ENCODE measurements at regions not wholly inside any gene's neighbourhood (a gene's known extent, or its start where the extent isn't known, plus 50 kb on each side); places are given as distances from the start of the nearest gene placed in this dataset.

DNA sequence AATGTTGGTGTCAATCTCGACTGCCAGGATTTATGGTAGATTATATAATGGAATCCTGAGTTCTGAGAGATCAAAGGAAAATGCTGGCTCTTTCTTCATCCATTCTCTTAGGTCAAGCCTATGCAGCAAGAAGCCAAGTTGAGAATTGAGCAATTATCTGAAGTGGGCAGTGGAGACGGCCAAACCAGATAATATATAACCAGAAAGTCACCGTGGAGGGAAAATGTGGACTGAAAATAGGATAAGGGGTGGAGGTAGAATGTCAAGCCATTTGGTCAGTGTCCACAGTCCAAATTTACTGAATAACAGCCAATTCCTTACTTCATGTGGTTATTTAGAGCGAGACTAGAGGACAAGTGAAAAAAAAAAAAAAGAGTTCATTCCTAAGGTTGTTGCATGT lies 107.8 kb upstream of the ESR1 start:
- DNase-seq (ENCODE audit: low read depth in 4 of 4, low spot score in 3 of 4): no peak

GRCh38 chr6:151701911-151702562 lies 105.4 kb upstream of the ESR1 start:
- no peak for DNase-seq (ENCODE audit: low read depth in 4 of 4, low spot score in 3 of 4)

- no peak for DNase-seq (ENCODE audit: low read depth in 4 of 4, low spot score in 3 of 4)
These were observed 104.4 kb upstream of the ESR1 start for GRCh38 chr6:151702851-151703658.

- no peak for DNase-seq (ENCODE audit: low read depth in 4 of 4, low spot score in 3 of 4)
These were observed 103.1 kb upstream of the ESR1 start for GRCh38 chr6:151704383-151704782.

DNA sequence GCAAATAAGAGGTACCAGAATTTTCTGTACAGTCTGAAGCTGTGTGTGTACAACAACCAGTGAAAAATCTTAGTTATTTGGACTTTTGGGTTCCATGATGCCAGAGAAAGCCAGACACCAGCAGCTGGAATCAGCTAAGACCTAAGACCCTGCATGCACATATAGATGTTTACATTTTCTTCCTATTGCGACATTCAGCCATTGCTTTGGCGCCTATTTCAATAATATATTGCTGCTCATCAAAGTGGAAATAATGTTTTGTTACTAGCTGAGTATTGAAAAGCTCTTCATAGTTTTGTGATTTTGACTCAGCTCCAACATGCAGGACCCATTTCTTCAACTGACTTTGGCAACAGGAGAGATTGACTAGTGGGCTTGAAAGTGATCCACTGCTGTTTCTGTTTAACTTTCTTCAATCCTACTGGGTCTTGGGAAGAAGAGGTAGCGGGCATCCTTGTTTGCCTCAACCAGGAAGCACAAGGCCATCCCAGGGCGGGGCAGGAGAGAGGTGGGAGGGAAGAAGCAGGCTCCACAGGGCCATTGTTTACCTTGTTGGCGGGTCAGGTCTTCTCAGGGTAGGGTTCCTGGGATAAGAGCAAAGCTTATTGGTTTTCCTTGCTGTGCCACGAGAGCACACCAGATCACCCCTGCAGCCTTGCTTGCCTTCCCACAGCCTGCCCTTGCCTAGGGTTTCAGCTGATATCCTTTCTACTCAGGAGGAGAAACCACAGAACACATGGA lies 101.3 kb upstream of the ESR1 start:
- no peak for DNase-seq (ENCODE audit: low read depth in 4 of 4, low spot score in 3 of 4)

GRCh38 chr6:151709329-151709728 lies 98.2 kb upstream of the ESR1 start:
- DNase-seq (ENCODE audit: low read depth in 4 of 4, low spot score in 3 of 4): no peak

DNA sequence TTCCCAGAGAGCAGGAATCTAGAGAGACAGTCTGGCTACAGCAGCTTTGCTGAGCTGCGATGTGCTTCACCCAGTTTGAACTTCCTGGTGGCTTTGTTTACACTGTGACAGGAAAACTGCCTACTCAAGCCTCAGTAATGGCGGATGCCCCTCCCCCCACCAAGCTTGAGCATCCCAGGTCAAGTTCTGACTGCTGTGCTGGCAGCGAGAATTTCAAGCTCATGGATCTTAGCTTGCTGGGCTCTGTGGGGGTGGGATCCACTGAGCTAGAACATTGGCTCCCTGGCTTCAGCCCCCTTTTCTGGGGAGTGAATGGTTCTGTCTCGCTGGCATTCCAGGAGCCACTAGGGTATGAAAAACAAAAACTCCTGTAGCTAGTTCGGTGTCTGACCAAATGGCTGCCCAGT lies 91.0 kb upstream of the ESR1 start:
- no peak for DNase-seq (ENCODE audit: low read depth in 4 of 4, low spot score in 3 of 4)

GRCh38 chr6:151719070-151719469 lies 88.4 kb upstream of the ESR1 start:
- no peak for DNase-seq (ENCODE audit: low read depth in 4 of 4, low spot score in 3 of 4)

GRCh38 chr6:151721146-151721545 lies 86.3 kb upstream of the ESR1 start:
- DNase-seq (ENCODE audit: low read depth in 4 of 4, low spot score in 3 of 4): no peak

- no peak for DNase-seq (ENCODE audit: low read depth in 4 of 4, low spot score in 3 of 4)
These were observed 85.8 kb upstream of the ESR1 start for GRCh38 chr6:151721671-151722070.

- DNase-seq (ENCODE audit: low read depth in 4 of 4, low spot score in 3 of 4): no peak
These were observed 85.1 kb upstream of the ESR1 start for GRCh38 chr6:151722342-151722741.

DNA sequence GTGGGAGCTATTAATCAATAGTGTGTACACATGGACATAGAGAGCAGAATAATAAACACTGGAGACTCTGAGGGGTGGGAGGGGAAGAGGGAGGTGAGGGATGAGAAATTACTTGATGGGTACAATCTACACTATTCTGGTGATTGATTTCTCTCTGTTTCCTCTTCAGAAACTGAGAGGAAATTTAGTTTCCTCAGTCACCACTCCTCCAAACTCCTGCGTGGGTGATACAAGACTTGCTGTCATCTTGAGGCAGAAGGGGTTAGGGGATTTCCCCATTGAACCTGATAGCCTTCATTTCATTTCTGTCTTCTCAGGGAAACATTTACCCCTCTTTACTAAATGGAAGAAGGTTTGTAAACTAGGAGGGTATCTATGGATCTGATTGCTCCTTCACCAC lies 84.3 kb upstream of the ESR1 start:
- DNase-seq (ENCODE audit: low read depth in 4 of 4, low spot score in 3 of 4): no peak

DNA sequence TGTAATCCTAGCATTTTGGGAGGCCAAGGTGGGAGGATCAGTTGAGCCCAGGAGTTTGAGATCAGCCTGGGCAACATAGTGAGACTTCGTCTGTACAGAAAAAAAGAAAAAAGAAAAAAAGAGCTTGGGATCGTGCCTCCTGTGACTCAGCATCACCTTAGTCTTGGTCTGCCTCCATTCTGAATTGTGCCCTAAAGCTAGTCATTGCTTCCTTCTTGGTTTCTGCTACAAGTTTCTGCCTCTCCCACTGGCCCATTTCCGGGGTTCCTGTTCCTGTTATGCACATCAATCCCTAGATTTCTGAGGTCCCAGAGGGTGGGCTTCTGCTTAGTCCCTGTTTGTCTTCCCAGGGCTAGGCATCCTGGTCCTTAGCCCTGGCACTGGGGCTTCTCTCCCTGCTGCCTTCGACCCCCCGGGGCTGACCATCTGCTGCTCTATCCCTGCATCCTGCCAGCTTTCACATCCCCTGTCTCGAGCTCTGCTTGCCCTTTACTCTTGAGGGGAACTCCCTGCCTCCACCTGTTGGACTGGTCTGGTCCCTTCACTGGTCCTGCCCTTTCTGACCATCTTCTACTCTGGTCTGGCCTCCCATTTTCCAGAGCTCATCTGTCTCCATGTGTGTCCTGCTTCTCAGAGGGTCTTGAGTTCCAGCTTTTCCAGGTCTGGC lies 77.5 kb upstream of the ESR1 start:
- DNase-seq (ENCODE audit: low read depth in 4 of 4, low spot score in 3 of 4): no peak

DNA sequence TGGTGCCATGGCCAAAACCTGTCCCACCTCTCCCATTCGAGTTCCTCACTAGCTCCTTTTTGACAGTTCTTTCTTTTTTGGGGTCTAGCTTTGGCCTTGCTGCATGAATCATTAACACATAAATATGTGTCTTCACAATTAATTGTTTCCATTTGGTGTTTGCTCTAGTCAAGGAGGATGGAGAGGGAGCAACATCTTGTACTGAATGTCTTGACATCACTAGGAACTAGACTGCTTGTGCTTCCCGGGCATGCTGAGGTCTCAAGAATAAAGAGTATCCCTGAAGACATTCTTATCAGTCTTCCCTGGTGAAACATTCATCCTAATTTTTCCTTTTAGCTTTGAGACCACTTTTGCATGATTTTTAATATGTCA lies 77.0 kb upstream of the ESR1 start:
- DNase-seq (ENCODE audit: low read depth in 4 of 4, low spot score in 3 of 4): no peak

- DNase-seq (ENCODE audit: low read depth in 4 of 4, low spot score in 3 of 4): no peak
These were observed 76.2 kb upstream of the ESR1 start for GRCh38 chr6:151731313-151731712.

DNA sequence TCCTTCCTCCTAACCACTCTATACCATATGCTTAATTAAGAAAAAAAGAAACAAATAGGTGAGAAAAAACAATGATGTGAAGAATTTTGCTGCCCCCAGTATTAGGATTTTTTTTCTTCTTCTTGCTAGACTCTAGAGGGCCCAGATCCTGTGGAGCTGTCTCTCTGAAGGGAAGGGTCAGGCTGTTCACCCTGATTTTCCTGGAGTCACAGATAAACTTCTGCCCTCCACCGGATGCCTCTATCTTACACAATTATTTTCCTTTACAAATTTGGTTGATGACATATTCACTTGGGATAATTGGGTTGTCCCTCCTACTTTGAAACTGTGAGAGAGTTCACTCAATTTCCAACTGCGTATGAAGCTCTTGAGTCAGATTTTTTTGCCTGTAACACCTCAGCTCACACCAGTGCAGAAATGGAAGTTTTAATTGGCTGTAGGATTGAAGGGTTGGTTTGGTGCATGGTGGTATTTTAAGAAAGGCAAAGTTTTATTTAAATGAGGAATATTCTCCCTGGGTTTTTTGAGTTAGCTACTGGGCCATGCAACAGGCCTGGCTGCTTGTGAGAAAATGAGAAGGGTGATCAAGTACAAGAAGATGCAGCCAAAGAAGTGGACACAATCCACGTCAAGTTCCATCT lies 73.7 kb upstream of the ESR1 start:
- DNase-seq (ENCODE audit: low read depth in 4 of 4, low spot score in 3 of 4): no peak

DNA sequence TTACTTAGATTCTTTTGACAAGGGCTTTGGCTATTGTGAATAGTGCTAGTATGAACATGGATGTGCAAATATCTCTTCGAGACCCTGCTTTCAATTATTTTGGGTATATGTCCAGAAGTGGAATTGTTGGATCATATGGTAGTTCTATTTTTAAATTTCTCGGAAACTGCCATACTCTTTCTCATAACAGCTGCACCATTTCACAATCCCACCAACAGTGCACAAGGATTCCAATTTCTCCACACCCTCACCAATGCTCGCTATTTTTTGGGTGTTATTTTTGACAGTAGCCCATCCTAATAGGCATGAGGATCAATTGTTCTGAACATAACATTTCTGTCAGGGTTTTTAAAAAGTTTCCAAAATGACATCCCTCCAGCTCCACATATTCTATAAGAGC lies 69.2 kb upstream of the ESR1 start:
- no peak for DNase-seq (ENCODE audit: low read depth in 4 of 4, low spot score in 3 of 4)

- no peak for DNase-seq (ENCODE audit: low read depth in 4 of 4, low spot score in 3 of 4)
These were observed 68.5 kb upstream of the ESR1 start for GRCh38 chr6:151738960-151739359.

DNA sequence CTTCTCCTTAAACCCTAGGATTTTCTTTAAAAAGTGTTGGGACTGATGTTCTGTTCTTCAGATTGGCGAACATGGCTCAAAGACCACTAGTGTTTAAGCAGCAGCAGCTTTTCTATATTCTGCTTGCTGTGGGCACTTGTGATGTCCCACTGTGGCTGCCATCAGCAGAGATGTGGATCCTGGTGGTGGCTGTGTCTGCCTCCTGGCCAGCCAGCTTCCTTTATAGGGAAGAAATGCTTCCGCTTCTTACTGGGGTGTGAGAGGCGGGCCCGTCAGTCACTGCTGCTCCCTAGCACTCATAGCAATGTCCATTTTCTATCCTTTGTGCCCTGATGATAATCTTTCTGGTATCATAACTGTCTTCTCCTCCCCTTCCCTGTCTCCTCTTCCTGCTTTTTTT lies 66.7 kb upstream of the ESR1 start:
- no peak for DNase-seq (ENCODE audit: low read depth in 4 of 4, low spot score in 3 of 4)

GRCh38 chr6:151747896-151748295 lies 59.6 kb upstream of the ESR1 start:
- no peak for DNase-seq (ENCODE audit: low read depth in 4 of 4, low spot score in 3 of 4)

GRCh38 chr6:151749341-151749740 lies 58.1 kb upstream of the ESR1 start:
- DNase-seq (ENCODE audit: low read depth in 4 of 4, low spot score in 3 of 4): no peak
